ENCODE measurements at regions not wholly inside any gene's neighbourhood (a gene's known extent, or its start where the extent isn't known, plus 50 kb on each side); places are given as distances from the start of the nearest gene placed in this dataset.

DNA sequence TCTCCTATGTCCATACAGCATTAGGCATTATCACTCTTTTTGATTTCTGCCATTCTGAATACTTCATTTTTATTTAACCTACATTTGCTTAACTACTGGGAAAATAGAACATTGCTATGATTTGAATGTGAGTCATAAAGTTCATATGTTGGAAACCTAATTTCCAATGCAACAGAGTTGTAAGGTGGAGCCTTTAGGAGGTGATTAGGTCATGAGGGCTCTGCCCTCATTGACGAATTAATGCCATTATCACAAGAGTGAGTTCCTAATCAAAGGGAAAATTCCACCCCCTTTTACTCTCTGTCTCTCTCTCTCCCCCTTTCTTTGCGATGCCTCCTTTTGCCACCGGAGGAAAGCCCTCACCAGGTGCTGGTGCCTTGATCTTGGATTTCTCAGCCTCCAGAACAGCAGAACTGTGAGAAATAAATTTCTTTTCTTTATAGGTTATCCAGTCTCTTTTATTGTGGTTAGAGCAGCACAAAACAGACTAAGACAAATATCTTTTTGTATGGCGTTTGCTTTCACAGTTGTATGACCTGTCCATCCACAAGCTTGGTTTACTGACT, 180.1 kb upstream of the ARID2 start:
- DNase-seq (ENCODE audit: low read depth) = no peak

DNA sequence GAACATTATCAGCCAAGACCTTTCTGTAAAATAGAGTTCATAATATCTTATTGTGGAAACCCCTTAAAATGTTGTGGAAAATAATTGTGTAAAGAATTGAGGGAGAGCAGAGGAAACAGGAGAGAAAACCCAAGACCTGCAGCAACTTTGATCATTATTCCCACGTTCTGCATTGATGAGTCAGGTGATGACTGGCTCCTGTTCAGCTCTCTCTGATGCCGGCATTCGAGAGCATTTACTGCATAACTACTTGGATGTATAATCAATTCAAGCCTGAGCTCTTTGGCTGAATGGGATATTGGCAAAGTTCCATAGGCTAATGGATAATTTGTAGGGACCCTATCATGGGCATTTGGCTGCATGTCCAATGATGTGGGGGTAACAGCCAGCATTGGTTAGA, 176.3 kb upstream of the ARID2 start:
- no peak for DNase-seq (ENCODE audit: low read depth)

DNA sequence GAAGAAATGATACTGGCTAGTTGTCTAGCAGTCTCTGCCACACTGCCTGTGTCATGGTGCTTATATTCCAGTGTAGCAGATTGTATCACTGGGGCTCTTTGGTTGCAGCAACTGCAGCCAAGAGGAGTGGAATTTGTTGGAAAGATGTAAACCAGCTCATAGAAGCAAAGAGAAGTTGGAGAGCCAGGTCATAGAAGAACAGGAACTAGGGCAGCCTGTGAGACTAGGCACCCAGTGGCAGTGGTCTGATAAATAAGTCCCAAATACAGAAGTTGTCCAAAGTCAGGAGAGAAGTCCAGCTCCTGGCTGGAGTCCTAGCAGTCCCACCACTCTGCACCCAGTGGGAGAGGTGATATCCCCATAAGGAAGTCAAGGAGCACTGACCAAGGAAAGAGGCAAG, 172.5 kb upstream of the ARID2 start:
- DNase-seq (ENCODE audit: low read depth) = no peak

DNA sequence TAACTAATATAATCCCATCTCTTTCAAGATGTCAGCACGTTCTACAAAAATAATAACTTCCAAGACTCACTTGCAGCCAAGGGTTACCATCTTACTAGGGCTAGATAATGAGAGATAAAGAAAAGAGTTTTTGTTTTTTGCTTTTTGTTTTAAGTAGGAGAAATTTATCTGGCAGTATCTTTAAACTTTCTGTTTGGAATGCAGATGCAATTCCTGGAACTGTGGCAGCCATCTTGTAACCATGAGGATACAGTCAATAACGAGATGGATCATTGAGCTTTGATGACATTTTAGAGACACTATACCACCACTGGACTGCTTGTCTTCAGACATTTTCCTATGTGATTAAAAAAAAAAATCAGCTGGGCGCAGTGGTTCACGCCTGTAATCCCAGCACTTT, 171.2 kb upstream of the ARID2 start:
- DNase-seq (ENCODE audit: low read depth) = no peak

DNA sequence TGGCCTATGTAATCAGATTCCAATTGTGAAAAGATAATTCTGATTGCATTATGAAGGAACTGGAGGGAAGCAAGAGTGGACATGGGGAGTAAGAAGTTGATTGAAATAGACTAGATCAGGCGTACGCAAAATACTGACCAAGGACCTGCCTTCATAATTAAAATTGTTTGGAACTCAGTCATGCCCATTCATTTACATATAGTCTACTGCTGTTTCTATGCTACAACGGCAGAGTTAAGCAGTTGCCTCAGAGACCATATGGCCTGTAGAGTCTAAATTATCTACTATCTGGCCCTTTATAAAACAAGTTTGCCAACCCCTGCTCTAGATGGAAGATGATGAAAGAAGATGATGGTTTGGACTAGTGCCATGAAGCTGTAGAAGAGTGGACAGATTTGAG, 170.0 kb upstream of the ARID2 start:
- no peak for DNase-seq (ENCODE audit: low read depth)

DNA sequence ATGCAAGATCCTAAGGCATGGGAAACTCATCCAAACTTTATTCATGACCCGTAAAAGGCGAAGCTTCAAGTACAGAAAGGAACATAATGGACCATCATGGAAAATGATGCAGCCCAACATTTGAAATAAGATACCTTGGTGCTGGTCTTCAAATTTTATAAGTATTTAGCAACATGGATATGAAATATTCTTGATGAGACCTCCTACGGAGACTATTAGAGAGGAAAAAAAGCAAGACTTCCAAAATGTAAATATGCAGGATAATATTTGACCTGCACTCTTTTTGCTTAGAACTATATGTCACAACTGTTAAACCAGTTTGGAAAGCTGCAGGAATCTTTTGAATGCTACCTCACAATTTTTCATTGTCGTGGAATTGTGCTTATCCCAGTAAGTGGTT, 168.8 kb upstream of the ARID2 start:
- no peak for DNase-seq (ENCODE audit: low read depth)

DNA sequence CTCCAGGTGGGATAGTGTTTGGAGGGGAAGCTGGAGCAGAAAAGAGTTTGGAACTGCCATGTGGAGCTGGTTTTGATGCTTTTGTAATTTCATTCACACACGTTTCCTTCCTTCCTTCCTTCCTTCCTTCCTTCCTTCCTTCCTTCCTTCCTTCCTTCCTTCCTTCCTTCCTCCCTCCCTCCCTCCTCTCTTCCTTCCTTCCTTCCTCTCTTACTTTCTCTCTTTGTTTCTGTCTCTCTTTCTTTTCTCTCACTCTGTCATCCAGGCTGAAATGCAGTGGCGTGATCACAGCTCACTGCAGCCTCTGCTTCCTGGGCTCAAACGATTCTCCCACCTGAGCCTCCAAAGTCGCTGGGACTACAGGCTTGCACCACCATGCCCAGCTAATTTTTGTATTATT, 168.0 kb upstream of the ARID2 start:
- DNase-seq (ENCODE audit: low read depth) = no peak

DNA sequence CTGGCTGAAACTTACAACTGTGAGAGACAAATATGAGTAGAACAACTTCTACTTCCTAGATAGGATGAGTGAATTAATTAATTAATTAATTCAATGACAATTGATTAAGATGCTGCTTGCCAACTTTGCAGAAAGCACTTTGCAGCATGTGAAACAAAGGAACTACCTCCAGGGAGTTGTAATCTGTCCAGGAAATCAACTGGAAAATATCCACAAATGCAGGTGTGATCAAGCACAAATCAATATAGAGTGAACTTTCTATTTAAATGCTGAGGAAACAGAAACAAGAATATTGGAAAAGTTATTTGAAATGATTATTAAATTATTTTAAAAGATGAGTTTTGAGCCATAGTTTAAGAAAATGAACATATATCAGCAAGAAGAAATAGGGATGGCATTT, 163.9 kb upstream of the ARID2 start:
- DNase-seq (ENCODE audit: low read depth) = no peak

DNA sequence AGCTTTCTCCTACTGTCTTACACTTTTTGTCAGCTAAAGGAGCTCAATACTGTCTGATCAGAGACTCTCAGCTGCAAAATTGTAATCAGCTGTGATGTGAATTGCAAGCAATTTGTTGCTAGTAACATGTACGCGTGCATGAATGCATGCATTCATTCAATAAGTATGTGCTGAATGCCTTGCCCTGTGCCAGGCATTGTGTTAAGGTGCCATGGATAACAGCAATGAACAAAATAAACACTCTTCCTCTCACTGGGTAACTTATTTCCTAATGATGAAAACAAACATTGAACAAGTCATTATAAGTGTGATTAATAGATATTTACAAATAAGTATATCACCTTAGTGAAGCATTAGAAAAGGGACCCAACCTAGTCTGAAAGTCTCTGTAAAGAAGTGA, 163.2 kb upstream of the ARID2 start:
- no peak for DNase-seq (ENCODE audit: low read depth)

DNA sequence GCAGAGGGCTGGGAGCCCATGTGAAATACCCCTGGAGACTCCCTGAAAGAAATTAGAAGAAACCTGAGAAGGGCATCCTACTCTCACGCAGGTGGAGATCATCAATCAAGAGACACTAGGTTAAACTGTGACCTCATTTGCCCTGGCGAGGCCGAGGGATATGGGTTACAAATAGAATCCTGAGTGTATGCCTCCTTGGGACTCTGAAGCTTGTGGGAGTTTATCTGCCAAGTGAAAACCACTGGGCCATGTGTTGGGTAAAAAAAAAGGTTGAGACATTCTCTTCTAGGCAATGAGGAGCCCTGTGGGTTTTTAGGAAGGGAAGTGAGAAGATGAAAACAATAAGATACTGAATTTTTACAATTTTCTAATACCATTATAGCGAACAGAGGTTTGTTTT, 160.7 kb upstream of the ARID2 start:
- DNase-seq (ENCODE audit: low read depth) = no peak

DNA sequence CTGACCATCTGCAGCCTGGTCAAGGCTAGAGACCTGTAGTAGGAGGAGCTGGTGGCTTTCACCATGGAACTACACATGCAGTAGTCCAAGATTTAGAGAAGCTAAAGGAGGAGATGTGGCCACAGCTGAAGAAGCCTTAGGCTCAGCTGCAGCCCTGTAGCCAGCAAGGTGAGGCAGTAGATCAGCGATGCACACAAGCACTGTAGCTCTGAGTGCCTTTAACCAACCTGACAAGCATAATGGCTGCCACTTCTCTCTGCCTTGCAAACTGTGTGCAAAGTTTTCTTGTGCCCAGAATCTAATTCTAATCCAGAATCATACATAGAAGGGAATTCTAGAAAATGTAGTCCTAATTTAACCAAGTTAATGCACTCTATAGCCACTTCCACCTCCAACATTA, 159.0 kb upstream of the ARID2 start:
- no peak for DNase-seq (ENCODE audit: low read depth)

DNA sequence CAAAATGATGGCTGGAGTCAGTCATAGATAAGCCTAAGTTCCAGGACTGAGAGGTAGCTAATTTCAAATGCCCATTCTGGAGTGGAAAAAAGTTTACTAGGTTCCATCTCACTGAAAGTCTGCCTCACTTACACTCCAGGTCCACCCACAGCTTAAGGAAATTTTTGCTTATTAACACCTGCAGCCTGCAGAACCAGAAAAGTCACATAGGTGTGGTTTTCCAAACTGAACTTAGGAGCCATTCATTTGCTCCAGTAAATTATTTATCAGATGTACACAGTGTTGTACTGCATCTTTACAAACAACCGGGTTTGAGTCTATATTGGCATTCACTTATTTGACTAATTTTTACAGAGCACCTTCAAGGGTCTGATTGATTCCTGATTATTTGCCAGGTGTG, 157.4 kb upstream of the ARID2 start:
- DNase-seq (ENCODE audit: low read depth) = no peak

DNA sequence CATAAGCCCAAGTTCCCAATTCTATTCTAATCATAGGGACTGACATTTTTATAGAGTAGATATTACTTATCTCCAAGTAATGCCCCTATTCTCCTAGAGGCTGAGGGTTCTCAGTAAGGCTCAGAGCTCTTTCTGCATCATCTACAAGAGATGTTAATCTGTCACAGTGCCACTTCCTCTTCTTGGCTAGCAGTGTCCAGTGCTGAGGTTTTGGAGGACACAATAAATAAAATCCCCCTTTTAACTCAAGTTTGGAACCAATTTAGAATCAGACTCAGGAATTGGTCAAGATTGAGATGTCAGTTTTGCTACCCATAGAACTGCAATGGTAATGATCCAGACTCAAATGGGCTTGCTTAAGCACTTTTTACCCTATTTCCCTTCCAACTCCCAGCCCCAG, 154.1 kb upstream of the ARID2 start:
- DNase-seq (ENCODE audit: low read depth) = no peak

DNA sequence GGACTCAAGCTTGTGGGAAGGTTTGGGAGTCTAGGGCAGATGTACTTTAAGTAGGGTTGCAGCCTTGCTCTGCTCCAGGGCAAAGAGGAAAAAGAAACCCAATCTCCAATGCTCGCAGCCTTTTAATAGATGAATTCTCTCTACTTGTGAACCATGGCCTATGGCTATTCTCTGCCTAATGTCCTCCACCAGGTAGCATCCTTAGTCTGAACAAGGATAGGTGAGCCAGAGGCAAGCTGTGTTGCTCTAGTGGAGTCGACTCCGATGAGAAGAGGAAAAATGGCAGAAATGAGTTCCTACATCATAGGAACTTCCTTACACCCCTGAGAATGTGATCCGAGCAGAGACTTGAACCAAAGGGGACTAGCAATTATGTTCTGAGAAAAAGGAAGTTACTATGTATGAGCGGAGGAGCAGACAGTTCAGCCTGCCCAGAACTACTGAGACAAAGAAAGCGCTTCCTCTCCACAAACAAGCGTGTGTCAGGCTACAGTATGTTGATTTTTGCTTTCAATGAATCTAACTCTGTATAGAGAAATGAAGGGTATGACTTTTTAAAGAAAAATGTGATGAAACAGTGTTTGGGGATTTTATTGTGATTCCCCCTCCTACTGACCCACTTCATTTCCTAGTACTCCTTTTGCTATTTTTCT, 153.6 kb upstream of the ARID2 start:
- no peak for DNase-seq (ENCODE audit: low read depth)

DNA sequence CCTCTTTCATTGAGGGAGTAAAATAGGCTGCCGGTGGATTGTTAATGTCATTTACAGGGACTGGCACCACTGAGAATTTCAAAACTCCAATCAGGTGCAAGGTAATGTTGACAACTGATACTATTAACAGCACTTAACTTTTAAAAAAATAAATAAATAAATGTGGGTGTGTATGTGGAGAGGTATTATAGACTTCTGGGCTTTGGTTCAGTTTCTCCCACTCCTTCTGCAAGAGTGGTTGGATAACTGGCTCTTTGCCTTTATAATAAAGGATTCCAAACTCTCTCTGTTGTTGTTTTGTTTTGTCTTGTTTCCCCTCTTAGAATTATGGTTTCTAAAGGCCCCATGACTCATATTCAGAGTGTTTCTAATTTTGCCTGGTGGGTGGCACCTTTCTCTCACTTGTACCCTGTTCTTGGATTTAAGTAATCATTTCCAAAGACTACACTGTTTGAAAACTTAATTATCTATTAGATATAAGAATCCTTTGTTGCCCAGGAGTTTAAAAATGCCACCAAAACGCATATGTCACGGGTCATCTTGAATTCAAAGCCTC, 151.6 kb upstream of the ARID2 start:
- no peak for DNase-seq (ENCODE audit: low read depth)

DNA sequence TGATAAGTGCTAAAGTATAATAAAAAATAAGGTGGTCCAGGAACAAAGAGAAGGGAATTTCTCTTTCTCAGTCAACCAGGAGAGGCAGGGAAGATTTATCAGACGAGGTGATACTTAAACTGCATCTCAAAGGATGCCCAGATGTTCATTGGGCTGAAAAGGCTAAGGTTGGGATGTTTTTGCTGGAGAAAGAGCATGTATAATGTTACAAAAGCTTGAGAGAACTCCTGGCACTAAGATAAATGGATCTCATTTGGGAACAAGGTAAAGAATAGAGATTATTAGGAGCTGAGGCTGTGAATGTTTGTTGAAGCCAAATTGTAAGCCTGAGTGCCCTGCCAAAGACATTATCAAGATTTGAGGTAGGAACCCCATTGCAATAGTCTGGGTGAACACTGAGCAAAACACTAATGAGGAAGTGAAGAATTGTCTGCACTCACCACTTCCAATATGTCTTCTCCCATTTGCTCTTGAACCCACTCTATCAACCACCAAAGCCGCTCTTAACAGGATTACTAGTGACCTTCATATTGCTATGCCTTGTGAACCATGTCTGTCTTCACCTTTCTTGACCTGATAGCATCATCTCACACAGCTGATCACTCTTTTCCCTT, 149.0 kb upstream of the ARID2 start:
- no peak for DNase-seq (ENCODE audit: low read depth)

DNA sequence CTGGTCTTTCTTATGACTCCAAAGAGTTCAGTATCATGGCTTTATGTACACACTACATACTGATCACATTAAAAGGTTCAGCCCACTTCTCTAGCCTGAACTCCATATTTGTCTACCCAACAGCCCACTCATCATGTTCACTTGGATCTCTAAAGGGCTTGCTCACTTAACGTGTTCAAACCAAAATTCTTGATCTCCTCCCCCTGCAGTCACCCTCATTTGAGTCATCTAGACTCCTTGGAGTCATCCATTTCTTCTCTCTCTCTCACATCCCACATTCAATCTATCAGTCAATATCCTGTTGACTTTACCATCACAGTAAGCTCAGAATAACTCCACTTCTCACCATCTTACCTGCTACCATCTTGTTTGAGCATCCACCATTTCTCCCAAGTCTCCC, 148.4 kb upstream of the ARID2 start:
- DNase-seq (ENCODE audit: low read depth) = no peak

DNA sequence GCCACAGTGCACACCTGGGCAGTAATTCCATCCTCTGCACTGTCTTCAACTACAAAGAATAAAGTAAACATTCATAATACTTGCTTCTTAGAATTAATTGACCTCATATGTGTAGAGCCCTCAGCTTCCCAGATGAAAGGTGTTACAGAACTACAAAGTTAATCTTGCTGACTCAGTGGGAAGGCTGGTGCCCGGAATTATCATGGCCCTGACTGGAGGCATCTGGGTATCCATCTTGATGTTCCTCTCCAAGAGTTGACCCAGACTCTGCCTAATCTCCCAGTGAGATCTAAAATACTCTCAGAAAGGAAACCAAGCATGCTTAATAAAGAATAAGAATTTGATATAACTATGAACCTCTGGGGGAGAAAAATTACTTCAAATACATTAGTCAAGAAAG, 147.0 kb upstream of the ARID2 start:
- no peak for DNase-seq (ENCODE audit: low read depth)

DNA sequence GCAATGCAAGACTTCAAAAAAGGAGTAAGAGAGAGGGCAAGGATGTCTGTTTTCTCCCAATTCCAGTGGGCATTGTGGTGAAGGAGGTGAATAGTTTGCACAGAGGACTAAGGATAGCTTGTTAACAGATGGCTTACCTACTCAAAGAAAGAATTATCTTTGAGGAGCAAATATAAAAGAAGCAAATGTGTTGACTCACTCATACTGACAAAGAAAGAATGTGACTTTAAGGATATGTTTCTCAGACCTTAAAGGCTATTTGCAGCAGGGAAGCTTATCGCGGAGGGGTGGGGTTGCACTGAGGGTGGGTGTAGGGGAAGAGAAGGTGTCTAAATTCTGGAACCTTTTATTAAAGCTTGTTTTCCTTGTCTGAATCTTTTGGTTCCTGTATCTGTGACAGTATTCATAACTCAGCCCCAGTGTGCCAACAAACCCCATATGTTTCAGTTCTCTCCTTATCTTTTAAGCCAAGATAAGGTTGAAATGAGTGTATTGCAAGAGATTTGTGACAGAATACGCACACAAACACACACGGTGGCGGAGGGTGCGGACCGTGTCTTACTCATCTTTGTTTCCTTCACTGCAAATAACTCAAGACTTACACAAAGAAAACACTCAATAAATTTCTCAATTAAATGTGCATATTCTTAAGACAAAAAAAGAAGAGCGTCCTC, 146.4 kb upstream of the ARID2 start:
- no peak for DNase-seq (ENCODE audit: low read depth)

DNA sequence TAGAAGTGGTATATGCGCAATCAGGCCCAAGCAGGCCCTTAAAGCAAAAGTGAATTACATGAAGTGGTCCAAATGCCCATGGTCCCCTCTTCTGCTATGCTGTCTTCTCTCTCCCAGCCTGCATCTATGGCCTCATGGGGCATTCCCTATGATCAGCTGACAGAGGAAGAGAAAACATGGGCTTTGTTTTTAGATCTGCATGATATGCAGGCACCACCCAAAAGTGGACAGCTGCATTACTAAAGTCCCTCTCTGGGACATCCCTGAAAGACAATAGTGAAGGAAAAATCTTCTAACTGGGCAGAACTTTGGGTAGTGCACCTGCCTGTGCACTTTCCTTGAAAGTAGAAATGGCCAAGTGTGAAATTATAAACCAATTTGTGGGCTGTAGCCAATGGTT, 145.2 kb upstream of the ARID2 start:
- no peak for DNase-seq (ENCODE audit: low read depth)

DNA sequence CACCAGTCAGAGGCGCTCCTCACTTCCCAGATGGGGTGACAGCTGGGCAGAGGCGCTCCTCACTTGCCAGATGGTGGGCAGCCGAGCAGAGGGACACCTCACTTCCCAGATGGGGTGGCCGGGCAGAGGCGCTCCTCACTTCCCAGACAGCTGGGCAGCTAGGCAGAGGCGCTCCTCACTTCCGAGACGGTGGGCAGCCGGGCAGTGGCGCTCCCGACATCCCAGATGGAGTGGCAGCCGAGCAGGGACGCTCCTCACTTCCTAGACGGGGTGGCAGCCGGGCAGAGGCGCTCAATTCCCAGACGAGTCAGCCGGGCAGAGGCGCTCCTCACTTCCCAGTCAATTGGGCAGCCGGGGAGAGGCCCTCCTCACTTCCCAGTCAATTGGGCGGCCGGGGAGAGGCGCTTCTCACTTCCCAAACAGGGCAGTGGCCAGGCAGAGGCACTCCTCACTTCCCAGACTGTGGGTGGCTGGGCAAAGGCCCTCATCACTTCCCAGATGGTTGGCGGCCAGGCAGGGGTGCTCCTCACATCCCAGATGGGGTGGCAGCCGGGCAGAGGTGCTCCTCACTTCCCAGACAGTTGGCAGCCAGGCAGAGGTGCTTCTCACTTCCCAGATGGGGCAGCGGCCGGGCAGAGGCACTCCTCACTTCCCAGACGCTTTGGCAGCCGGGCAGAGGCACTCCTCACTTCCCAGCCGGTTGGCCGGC, 143.8 kb upstream of the ARID2 start:
- no peak for DNase-seq (ENCODE audit: low read depth)

DNA sequence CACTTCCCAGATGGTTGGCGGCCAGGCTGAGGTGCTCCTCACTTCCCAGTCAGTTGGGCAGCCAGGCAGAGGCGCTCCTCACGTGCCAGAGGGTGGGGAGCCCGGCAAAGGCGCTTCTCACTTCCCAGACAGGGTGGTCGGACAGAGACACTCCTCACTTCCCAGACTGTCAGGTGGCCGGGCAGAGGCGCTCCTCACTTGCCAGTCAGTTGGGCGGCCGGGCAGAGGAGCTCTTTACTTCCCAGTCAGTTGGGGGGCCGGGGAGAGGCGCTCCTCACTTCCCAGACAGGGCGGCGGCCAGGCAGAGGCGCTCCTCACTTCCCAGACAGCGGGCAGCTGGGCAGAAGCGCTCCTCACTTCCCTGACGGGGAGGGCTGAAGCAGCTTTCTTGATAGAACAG, 143.0 kb upstream of the ARID2 start:
- no peak for DNase-seq (ENCODE audit: low read depth)

DNA sequence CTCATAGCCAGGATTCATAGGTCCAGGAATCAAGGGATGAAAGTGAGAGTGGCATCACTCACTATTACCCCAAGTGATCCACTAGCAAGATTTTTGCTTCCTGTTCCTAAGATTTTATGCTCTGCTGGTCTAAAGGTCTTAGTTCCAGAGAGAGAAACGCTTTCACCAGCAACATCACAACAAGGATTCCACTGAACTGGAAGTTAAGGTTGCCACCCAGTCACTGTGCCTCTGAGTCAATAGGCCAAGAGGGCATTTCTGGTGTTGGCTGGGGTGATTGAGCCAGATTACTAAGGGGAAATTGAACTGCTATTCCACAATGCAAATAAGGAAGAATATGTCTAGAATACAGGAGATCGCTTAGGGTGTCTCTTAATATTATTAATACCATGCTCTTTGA, 142.5 kb upstream of the ARID2 start:
- no peak for DNase-seq (ENCODE audit: low read depth)
